Spleen (tissue), 11 donors: ENCODE measurements at regions not wholly inside any gene's neighbourhood (a gene's known extent, or its start where the extent isn't known, plus 50 kb on each side); places are given as distances from the start of the nearest gene placed in this dataset.

Source experiments
- DNase-seq: peaks from one replicate; pipeline ENCODE4 v3.0.0-alpha.2; 2020
- H3K27ac ChIP-seq, 8 donors: fragments of 200-600 bp; sonication (generic) in 7 of 8; 1 replicate in 4 of 8; 2 replicates in 4 of 8; pipeline versions ENCODE4 v1.5.0 to v1.8.0; 2016 to 2021; ENCODE audit warnings: inconsistent platforms in 4 of 8, mild to moderate bottlenecking in 4 of 8, moderate library complexity in 1 of 8
- H3K27me3 ChIP-seq, 7 donors: fragments of 200-600 bp; sonication (generic) in 6 of 7; replicated peaks in 1 of 7; 1 replicate in 4 of 7; 2 replicates in 3 of 7; pipeline versions ENCODE4 v1.5.0 to v1.8.0; 2016 to 2021; ENCODE audit warnings: inconsistent platforms in 3 of 7, mild to moderate bottlenecking in 1 of 7
- H3K36me3 ChIP-seq, 6 donors: fragments of 200-600 bp; sonication (generic) in 5 of 6; 1 replicate in 4 of 6; 2 replicates in 2 of 6; pipeline versions ENCODE4 v1.5.0 to v1.8.0; 2016 to 2021; ENCODE audit warnings: inconsistent platforms in 2 of 6
- H3K4me1 ChIP-seq, 6 donors: fragments of 200-600 bp; sonication (generic) in 5 of 6; 1 replicate in 3 of 6; 2 replicates in 3 of 6; pipeline versions ENCODE4 v1.5.0 to v1.8.0; 2016 to 2021; ENCODE audit warnings: inconsistent platforms in 3 of 6
- H3K4me3 ChIP-seq, 8 donors: fragments of 200-600 bp; sonication (generic) in 7 of 8; 1 replicate in 4 of 8; 2 replicates in 4 of 8; pipeline versions ENCODE4 v1.5.0 to v1.8.0; 2016 to 2021; ENCODE audit warnings: inconsistent platforms in 4 of 8, mild to moderate bottlenecking in 4 of 8, moderate library complexity in 2 of 8
- H3K9me3 ChIP-seq, 8 donors: fragments of 200-600 bp; sonication (generic) in 7 of 8; 1 replicate in 4 of 8; 2 replicates in 4 of 8; pipeline versions ENCODE4 v1.5.0 to v1.8.0; 2016 to 2021; ENCODE audit warnings: inconsistent platforms in 4 of 8
- CTCF ChIP-seq, 11 experiments: fragments of 200-600 bp in 7 of 11; fragments of 450-650 bp in 4 of 11; sonication (generic) in 4 of 11; IDR thresholded peaks in 8 of 11; conservative IDR thresholded peaks in 3 of 11; 1 replicate in 7 of 11; 2 replicates in 4 of 11; pipeline versions ENCODE4 v1.4.0 to v1.8.0; 2016 to 2021; ENCODE audit warnings: antibody characterized with exemption in 11 of 11, inconsistent platforms in 4 of 11, mild to moderate bottlenecking in 1 of 11
- POLR2A ChIP-seq, 3 donors: fragments of 450-650 bp; IDR thresholded peaks; one replicate each; pipeline ENCODE4 v1.5.1; 2017; ENCODE audit warnings: antibody characterized with exemption in 3 of 3, mild to moderate bottlenecking in 1 of 3
- POLR2AphosphoS5 ChIP-seq, 3 donors: sonication (generic); formaldehyde crosslinking; IDR thresholded peaks; one replicate each; pipeline ENCODE4 v1.5.1; 2017; ENCODE audit warnings: antibody characterized with exemption in 3 of 3
- WGBS, 5 donors: extraction: QIAGEN DNeasy Blood & Tissue Kit in 3 of 5; methylation state at CpG; one replicate each; pipeline versions ENCODE4 v1.1.5 to v1.1.7; 2013 to 2018; 5-methylcytosine and 5-hydroxymethylcytosine counted together
- intact Hi-C: fragments of 100-400 bp; cut with DNase I; formaldehyde crosslinking; loops from one replicate; pipeline ENCODE4 v1.15.0; 2023; ENCODE audit warnings: low total_unique reads
- donor health status: healthy with polysubstance abuse.
- donor health status: DM: no; HTN: no; CAD: no; lungs with moderate emphysema.
- donor health status: DM: no; HTN: no; CAD: no.
- donor health status: Bipolar disorder and iron deficiency.
- donor health status: healthy.
- donor health status: DM: no; HTN: no; CAD: no.
- donor health status: DM: yes; HTN: yes; CAD: no.

GRCh38 chr2:111691164-111691875 lies 192.7 kb downstream of the ANAPC1 start:
- H3K27ac ChIP-seq: no peak overlapping the region
- WGBS, 5 donors: 87 to 98% (median 92%) methylated on average over 5 of the region's 5 CpGs
- no peak for DNase-seq
- intact Hi-C loops: loop anchor here (10.0 kb wide), 1 partner anchor 577 kb away; no protein-coding TSS in a partner anchor
- TF ChIP-seq CTCF (IDR thresholded peaks at IDR 0.05 in 8 of 11, conservative IDR thresholded peaks at IDR 0.05 in 3 of 11): no peak
- TF ChIP-seq POLR2A (IDR thresholded peaks at IDR 0.05): no peak
- no peak for TF ChIP-seq POLR2AphosphoS5 (IDR thresholded peaks at IDR 0.05)
- H3K36me3 ChIP-seq: no peaks in the 10 kb centered on the region
- no peaks in the 10 kb centered on the region for H3K9me3 ChIP-seq
- H3K27me3 ChIP-seq: no peaks in the 10 kb centered on the region
- H3K4me1 ChIP-seq: no peaks in the 10 kb centered on the region
- H3K4me3 ChIP-seq: no peak overlapping the region

- no peak overlapping the region for H3K4me3 ChIP-seq
- WGBS, 5 donors: 80 to 91% (median 85%) methylated on average over 2 of the region's 2 CpGs
- no peak for DNase-seq
- intact Hi-C loops: loop anchor here (10.0 kb wide), 1 partner anchor 578 kb away; no protein-coding TSS in a partner anchor
- no peaks in the 10 kb centered on the region for H3K9me3 ChIP-seq
- no peak overlapping the region for H3K27ac ChIP-seq
- no peaks in the 10 kb centered on the region for H3K27me3 ChIP-seq
- no peaks in the 10 kb centered on the region for H3K36me3 ChIP-seq
- H3K4me1 ChIP-seq: peaks cover 0 to 3% (median 0%) of the 10 kb centered on the region in 6 donors
- no peak for TF ChIP-seq POLR2A (IDR thresholded peaks at IDR 0.05)
- peak in 1 of 11 experiments; percentile 6 for TF ChIP-seq CTCF (IDR thresholded peaks at IDR 0.05 in 8 of 11, conservative IDR thresholded peaks at IDR 0.05 in 3 of 11)
- no peak for TF ChIP-seq POLR2AphosphoS5 (IDR thresholded peaks at IDR 0.05)
Observed at GRCh38 chr2:111692311-111692710, 191.7 kb downstream of the ANAPC1 start.

- TF ChIP-seq CTCF (IDR thresholded peaks at IDR 0.05 in 8 of 11, conservative IDR thresholded peaks at IDR 0.05 in 3 of 11): no peak
- TF ChIP-seq POLR2AphosphoS5 (IDR thresholded peaks at IDR 0.05): no peak
- TF ChIP-seq POLR2A (IDR thresholded peaks at IDR 0.05): no peak
Observed at GRCh38 chr2:111694700-111695101, 189.3 kb downstream of the ANAPC1 start.

GRCh38 chr2:111695441-111696007 lies 188.5 kb downstream of the ANAPC1 start:
- Histone ChIP-seq H3K36me3 (no peaks in the 10 kb centered on the region), H3K4me1 (peaks cover 5 to 32% (median 18%) of the 10 kb centered on the region in 6 donors), H3K9me3 (no peaks in the 10 kb centered on the region), H3K4me3 (no peak overlapping the region), H3K27me3 (no peaks in the 10 kb centered on the region), H3K27ac (no peak overlapping the region)
- intact Hi-C loops: loop anchor here (10.0 kb wide), 1 partner anchor 581 kb away; no protein-coding TSS in a partner anchor
- WGBS, 5 donors: 87 to 93% (median 91%) methylated on average over 8 of the region's 8 CpGs
- no peak for DNase-seq
- TF ChIP-seq CTCF (IDR thresholded peaks at IDR 0.05 in 8 of 11, conservative IDR thresholded peaks at IDR 0.05 in 3 of 11) (no peak), POLR2A (IDR thresholded peaks at IDR 0.05) (no peak), POLR2AphosphoS5 (IDR thresholded peaks at IDR 0.05) (no peak)

More at GRCh38 chr2:111694700-111695101, 189.3 kb downstream of the ANAPC1 start:
- no peak overlapping the region for H3K4me3 ChIP-seq
- no peak for DNase-seq
- no peaks in the 10 kb centered on the region for H3K9me3 ChIP-seq
- intact Hi-C loops: loop anchor here (10.0 kb wide), 1 partner anchor 580 kb away; no protein-coding TSS in a partner anchor
- H3K36me3 ChIP-seq: no peaks in the 10 kb centered on the region
- H3K4me1 ChIP-seq: peaks cover 5 to 26% (median 17%) of the 10 kb centered on the region in 6 donors
- WGBS, 5 donors: 64 to 83% (median 79%) methylated on average over 3 of the region's 3 CpGs
- H3K27me3 ChIP-seq: no peaks in the 10 kb centered on the region
- no peak overlapping the region for H3K27ac ChIP-seq
